ENCODE measurements at regions not wholly inside any gene's neighbourhood (a gene's known extent, or its start where the extent isn't known, plus 50 kb on each side); places are given as distances from the start of the nearest gene placed in this dataset.

DNA sequence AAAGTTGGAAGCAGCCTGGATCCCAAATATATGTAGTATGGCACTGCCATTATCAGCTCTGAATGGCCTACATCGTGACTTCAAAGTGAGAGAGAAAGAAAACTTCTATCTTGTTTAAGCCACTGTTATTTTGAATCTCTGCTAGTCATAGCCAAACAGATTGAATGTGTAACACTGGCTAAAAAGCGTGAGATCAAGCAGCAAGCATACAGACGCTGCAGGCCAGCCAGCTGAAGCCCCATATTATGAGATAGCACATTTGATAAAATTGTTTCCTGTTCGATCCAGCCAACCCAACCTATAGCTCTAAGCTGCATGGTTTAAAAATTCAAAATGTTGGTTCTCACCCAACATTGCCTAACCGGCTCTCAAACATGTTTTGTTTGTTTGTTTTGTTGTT, 95.0 kb downstream of the DUSP6 start:
- no peak for DNase-seq (ENCODE audit: low read depth in 1 of 2, low spot score in 1 of 2)

DNA sequence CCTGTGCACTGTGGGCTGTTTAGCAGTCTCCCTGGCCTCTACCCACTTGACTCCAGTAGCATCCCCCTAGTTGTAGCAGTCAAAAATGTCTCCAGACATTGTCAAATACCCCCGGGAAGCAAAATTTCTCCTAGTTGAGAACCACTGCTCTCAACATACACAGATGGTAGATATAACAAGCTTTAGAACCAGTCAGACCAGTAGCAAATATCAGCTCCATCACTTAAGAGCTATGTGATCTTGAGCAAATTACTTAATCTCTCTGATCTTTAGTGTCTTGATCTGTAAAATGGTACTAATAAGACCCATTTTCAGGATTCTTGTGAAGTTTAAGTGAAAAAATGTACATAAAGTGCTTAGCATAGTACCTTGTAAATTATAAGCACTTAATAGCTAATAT, 96.2 kb downstream of the DUSP6 start:
- DNase-seq (ENCODE audit: low read depth in 1 of 2, low spot score in 1 of 2): no peak

GRCh38 chr12:89253488-89253887, 98.8 kb downstream of the DUSP6 start:
- DNase-seq (ENCODE audit: low read depth in 1 of 2, low spot score in 1 of 2): no peak

GRCh38 chr12:89252284-89252683, 100.0 kb downstream of the DUSP6 start:
- no peak for DNase-seq (ENCODE audit: low read depth in 1 of 2, low spot score in 1 of 2)

- no peak for DNase-seq (ENCODE audit: low read depth in 1 of 2, low spot score in 1 of 2)
Measured at GRCh38 chr12:89251342-89252271, 100.7 kb downstream of the DUSP6 start.

DNA sequence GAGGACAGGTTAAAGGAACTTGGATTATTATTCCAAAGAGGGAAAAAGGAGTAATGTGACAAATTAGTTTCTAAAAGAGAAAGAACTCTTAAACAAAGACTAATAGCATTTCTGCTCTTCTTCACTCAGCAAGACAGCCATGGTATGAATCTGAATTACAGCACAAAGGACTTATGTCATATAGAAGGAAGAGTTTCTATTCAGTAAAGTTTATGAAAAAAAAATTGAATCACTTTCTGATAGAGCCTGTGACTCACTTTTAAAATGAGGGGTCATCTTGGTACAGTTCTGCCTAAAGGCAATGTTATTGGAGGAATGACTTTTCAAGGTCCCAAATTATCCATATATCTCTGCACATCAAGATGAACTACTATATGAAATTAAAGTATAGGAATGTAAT, 101.7 kb downstream of the DUSP6 start:
- no peak for DNase-seq (ENCODE audit: low read depth in 1 of 2, low spot score in 1 of 2)

DNA sequence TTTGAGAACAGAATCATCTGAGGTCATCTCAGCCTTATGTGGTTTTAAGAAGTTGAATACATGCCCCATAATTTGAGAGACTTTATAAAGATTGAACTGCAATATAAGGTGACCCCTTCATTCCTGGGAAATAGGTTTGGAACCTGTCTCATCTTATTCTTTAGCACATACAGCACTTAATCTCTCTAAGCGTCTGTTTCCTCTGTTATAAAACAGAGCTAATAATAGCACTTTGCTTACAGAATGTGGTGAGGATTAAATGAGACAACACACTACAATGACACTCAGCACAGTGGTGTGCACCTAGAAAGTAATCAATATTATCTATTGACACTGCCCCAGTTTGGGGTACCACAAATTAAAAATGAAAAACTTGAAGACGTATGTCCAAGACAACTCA, 102.1 kb downstream of the DUSP6 start:
- no peak for DNase-seq (ENCODE audit: low read depth in 1 of 2, low spot score in 1 of 2)

DNA sequence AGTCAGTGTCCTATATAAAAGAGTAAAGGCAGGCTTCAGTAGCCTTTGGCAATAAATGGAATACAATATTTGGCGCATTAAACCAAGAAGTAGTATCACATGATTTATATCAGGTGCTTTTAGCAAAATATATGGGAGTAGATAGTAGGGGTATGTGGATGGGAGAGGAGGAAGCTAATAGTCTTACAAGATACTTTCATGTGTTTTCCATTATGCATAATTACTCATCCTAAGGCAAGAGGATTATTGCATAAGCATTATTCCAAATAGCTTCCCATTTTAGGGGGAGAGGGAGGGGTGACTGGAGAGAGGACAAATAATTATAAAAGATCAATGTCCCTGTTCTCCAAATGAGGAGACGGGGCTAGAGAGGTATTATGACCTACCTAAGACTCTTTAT, 104.3 kb downstream of the DUSP6 start:
- DNase-seq (ENCODE audit: low read depth in 1 of 2, low spot score in 1 of 2): no peak

DNA sequence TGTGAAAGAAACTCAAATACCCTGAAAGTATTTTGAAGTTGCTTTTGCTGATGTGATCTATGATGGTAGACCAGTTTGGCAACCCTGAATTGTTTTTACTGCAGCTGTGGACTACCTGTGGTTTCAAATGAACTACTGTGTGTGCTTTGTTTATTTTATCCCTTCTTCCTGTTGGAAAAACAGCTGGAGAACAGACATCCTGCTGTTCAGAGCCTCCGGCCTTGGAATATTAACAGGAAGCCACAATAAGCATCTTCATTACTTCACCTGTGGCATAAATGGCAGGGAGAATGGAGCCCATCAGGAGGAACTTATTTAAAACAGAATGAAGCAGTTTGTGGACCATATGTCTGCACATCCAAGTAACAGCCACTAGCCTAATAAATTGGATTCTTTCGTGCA, 104.8 kb downstream of the DUSP6 start:
- DNase-seq (ENCODE audit: low read depth in 1 of 2, low spot score in 1 of 2): no peak

DNA sequence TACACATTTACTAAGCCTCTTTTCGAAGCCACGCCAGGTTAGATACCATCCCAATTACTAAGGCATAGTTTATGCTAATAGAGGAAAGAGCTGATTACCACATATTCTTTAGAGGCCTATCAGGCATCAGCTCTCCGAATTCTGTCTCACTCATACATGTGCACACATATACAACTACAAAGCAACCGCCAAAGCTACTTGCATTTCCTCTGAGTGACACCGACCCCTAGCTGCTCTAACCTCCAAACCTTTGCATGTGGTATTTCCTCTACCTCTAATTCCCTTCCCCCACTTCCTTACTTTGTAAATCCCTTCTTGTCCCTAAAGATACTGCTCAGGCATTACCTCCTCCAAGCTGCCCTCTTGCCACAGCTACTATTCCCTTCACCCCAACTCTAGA, 107.2 kb downstream of the DUSP6 start:
- DNase-seq (ENCODE audit: low read depth in 1 of 2, low spot score in 1 of 2): no peak

DNA sequence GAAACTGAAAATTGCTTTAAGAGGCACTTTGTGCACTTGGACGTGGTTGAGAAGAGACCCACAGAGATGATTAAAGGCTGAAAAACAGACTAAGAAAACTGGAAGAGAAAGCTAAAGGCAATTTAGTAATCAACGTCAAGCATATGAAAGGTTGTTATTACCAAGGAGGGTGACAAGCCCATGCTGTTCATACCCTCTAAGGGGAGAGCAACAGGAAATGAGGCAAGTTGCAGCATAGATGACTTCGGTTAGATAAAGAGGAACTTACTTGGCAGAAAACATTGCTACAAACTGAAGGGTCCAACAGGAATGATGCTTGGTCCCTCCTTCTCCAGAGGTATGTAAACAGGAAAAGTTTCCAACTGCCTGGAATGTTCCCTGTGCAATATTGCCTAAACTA, 107.8 kb downstream of the DUSP6 start:
- no peak for DNase-seq (ENCODE audit: low read depth in 1 of 2, low spot score in 1 of 2)

DNA sequence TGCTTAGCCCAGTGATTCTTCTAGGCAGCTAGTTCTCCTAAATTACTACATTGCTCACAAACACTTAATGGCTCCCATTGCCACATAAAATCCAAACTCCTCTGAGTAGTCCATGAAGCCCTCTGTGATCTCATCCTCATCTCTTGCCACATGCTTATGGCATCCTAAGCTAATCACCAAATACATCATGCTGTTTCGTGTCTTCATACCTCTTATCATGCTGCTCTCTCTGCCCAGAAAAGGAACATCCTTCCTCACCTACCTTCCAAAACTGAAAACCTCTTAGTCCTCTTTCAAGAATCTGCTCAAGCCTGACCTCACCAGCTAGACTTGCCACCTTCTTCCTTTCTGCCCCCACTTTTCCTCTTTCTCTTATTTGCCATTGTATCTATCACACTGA, 108.5 kb downstream of the DUSP6 start:
- no peak for DNase-seq (ENCODE audit: low read depth in 1 of 2, low spot score in 1 of 2)

- no peak for DNase-seq (ENCODE audit: low read depth in 1 of 2, low spot score in 1 of 2)
Measured at GRCh38 chr12:89239534-89239933, 112.8 kb downstream of the DUSP6 start.

DNA sequence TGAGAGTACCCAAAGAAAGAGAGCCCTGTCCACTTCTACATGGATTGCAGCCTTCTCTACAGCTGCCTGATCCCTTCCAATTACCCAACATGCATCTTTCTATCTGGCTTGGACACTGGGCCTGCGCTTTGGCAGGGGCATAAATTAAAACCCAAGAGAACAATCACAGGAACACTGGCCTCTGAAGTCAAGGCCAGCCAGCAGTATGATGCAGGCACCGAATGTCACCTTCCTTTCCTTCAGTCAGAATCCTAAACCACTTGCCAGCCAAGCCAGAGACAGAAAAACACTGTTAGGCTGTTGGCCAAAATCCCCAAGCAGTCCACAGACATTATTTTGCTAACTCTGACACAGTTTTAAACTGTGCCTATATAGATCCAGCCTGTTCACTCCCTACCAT, 113.7 kb downstream of the DUSP6 start:
- DNase-seq (ENCODE audit: low read depth in 1 of 2, low spot score in 1 of 2): no peak

- no peak for DNase-seq (ENCODE audit: low read depth in 1 of 2, low spot score in 1 of 2)
Measured at GRCh38 chr12:89237763-89238162, 114.5 kb downstream of the DUSP6 start.

DNA sequence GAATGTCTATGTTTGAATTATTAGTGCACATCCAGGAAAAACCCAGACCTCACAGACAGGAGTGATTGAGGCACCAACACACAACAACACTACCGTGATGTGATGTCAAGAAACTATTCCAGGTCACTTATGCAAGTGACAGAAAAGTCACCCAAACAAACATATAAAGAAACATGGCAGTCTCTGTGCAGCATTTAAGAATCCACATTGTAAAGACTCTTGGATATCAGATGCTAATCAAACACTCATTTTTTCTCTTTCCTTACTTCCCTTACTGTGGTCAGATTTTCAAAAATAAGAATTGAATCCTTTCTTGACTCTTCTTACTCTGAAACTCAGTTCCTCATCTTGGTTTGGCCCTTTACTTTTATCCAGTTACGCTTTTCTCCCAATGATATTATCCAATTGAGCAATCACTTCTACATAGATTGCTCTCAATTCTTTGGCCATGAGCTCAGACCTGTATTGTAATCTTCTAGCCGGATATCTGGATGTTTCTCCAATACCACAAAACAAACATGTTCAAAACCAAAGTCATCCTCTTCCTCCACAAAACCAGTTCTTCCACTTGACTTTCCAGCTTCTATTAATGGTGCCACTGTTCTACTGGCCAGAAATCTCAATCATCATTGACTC, 115.4 kb downstream of the DUSP6 start:
- no peak for DNase-seq (ENCODE audit: low read depth in 1 of 2, low spot score in 1 of 2)

GRCh38 chr12:89236237-89236636, 116.1 kb downstream of the DUSP6 start:
- DNase-seq (ENCODE audit: low read depth in 1 of 2, low spot score in 1 of 2): no peak

- no peak for DNase-seq (ENCODE audit: low read depth in 1 of 2, low spot score in 1 of 2)
Measured at GRCh38 chr12:89235189-89235993, 116.9 kb downstream of the DUSP6 start.

DNA sequence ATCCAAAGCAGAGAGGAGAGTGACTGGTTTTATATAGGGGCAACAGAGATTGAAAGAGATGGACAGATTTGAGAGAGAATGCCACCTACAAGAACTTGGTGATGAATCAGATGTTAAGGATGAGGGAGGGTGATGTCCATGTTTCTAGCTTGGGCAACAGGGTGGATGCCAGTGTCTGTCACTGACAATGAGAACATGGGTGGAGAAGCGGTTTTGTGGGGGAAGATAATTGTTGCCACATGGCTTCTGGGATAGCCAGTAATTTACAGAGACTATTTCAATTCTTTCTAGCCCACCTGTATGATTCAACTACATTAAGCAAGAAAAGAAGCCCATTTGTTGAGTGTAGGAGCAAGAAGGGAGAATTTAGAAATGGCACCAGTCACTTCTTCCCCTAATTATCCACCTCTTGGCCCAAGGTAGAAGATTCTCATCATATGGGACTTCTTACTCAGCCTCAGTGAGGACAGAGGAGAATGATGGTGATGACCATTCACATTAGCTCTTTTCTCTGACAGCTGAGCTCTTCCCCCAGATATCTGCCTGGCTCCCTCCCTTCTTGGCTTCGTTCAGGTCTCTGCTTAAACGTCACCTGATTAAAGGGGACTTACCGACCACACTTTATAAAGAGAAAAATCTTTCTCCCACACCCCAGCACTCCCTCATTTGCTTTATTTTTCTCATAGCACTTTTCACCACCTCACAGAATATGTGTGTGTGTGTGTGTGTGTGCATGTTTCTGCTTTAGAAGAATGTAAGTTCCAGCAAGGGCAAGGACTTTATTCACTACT, 117.8 kb downstream of the DUSP6 start:
- DNase-seq (ENCODE audit: low read depth in 1 of 2, low spot score in 1 of 2): no peak

GRCh38 chr12:89231686-89232085, 120.6 kb downstream of the DUSP6 start:
- no peak for DNase-seq (ENCODE audit: low read depth in 1 of 2, low spot score in 1 of 2)
